K562 (cell line): ENCODE measurements at regions not wholly inside any gene's neighbourhood (a gene's known extent, or its start where the extent isn't known, plus 50 kb on each side); places are given as distances from the start of the nearest gene placed in this dataset.

Experiments used
- ATAC-seq: fragments of 200-7000 bp; cut with Tn5 transposase; 3 replicates; pipeline ENCODE4 v1.9.1; 2020; ENCODE audit warnings: moderate library complexity
- BruUV-seq: library from RNA; stranded (reverse); fragments of 400-500 nt; replicated peaks from 2 replicates; lab custom pipeline; 2021; lab: Mats Ljungman, UMichigan
- CTCF ChIA-PET: fragments of 300-600 bp; formaldehyde crosslinking; extraction: SDS; loops from one replicate; lab custom pipeline; 2021; ENCODE audit warnings: low intra/inter-chr PET ratio; lab: Yijun Ruan, JAX
- POLR2A ChIA-PET: fragments of 300-600, 350-650 bp; sonication (Branson Sonifier 250); formaldehyde crosslinking; extraction: SDS; loops from one replicate; lab custom pipeline; 2021; ENCODE audit warnings: antibody characterized with exemption, inconsistent platforms; lab: Yijun Ruan, JAX
- DNase-seq, 4 experiments: peaks; one replicate each; pipeline versions ENCODE4 v3.0.0 to v3.0.0-alpha.2; 2011 to 2018; ENCODE audit warnings: low spot score in 3 of 4, mixed read lengths in 3 of 4; ENCODE audit errors: extremely low read depth in 1 of 4
- FAIRE-seq: peaks from 2 replicates; lab custom pipeline; 2011; peaks lifted over from hg19 to GRCh38; lab: Jason Lieb, UNC
- H2AFZ ChIP-seq: 2 replicates; pipeline ENCODE4 v1.6.0; 2011; ENCODE audit warnings: low read depth, low read length, control low read depth, inconsistent platforms
- H3K27ac ChIP-seq: fragments of 200-600 bp; 3 replicates; pipeline ENCODE4 v1.8.0; 2011; ENCODE audit warnings: low read depth, mild to moderate bottlenecking, control low read depth, inconsistent platforms, low read length, moderate library complexity, mixed read lengths; ENCODE audit errors: extremely low read depth
- H3K27me3 ChIP-seq, 2 experiments: fragments of 300-600 bp in 1 of 2; 2 replicates in 1 of 2; 3 replicates in 1 of 2; pipeline versions ENCODE4 v1.6.0 to v1.8.0; 2011; ENCODE audit warnings: inconsistent platforms in 2 of 2, low read length in 2 of 2, mild to moderate bottlenecking in 1 of 2, mixed read lengths in 1 of 2, moderate library complexity in 1 of 2; ENCODE audit not compliant: control insufficient read depth in 2 of 2, insufficient read depth in 2 of 2
- H3K36me3 ChIP-seq: fragments of 300-600 bp; 3 replicates; pipeline ENCODE4 v1.8.0; 2011; ENCODE audit warnings: mild to moderate bottlenecking, low read length, inconsistent platforms; ENCODE audit not compliant: control insufficient read depth, insufficient read depth
- H3K4me1 ChIP-seq, 2 experiments: fragments of 200-600 bp in 1 of 2; replicated peaks in 1 of 2; 2 replicates in 1 of 2; 3 replicates in 1 of 2; pipeline versions ENCODE4 v1.5.1 to v1.8.0; 2011; ENCODE audit warnings: inconsistent platforms in 2 of 2, low read length in 2 of 2, mild to moderate bottlenecking in 1 of 2, mixed read lengths in 1 of 2, moderate library complexity in 1 of 2; ENCODE audit not compliant: control insufficient read depth in 2 of 2, insufficient read depth in 2 of 2
- H3K4me2 ChIP-seq: 2 replicates; pipeline ENCODE4 v1.6.1; 2011; ENCODE audit warnings: low read length, control low read depth, inconsistent platforms, mixed read lengths; ENCODE audit not compliant: insufficient read depth
- H3K4me3 ChIP-seq: fragments of 200-600 bp; sonication (generic), shearing (Covaris generic); 2 replicates; pipeline ENCODE4 v1.5.1; 2016; ENCODE audit warnings: control low read depth, inconsistent platforms
- H3K79me2 ChIP-seq: fragments of 200-600 bp; 3 replicates; pipeline ENCODE4 v1.8.0; 2011; ENCODE audit warnings: low read length, inconsistent platforms; ENCODE audit not compliant: control insufficient read depth, insufficient read depth
- H3K9ac ChIP-seq, 2 experiments: 2 replicates each; pipeline versions ENCODE4 v1.6.0 to v1.6.1; 2011; ENCODE audit warnings: low read depth in 2 of 2, low read length in 2 of 2, control low read depth in 1 of 2, inconsistent platforms in 1 of 2, mild to moderate bottlenecking in 1 of 2, mixed read lengths in 1 of 2; ENCODE audit not compliant: insufficient read depth in 1 of 2
- H3K9me1 ChIP-seq: one replicate; pipeline ENCODE4 v1.6.0; 2011; ENCODE audit warnings: inconsistent platforms, mild to moderate bottlenecking, low read length, moderate library complexity; ENCODE audit not compliant: control insufficient read depth, insufficient read depth
- H3K9me3 ChIP-seq: replicated peaks from 2 replicates; pipeline ENCODE4 v1.5.1; 2011; ENCODE audit warnings: low read depth, low read length, inconsistent platforms; ENCODE audit not compliant: control insufficient read depth, insufficient read depth
- H4K20me1 ChIP-seq: replicated peaks from 2 replicates; pipeline ENCODE4 v1.6.1; 2011; ENCODE audit warnings: low read length, inconsistent platforms, mixed read lengths; ENCODE audit not compliant: control insufficient read depth, insufficient read depth
- CC2D1A ChIP-seq: fragments of 450-650 bp; IDR thresholded peaks from 2 replicates; pipeline ENCODE4 v1.6.1; 2017; ENCODE audit warnings: mild to moderate bottlenecking
- E2F4 ChIP-seq: sonication (generic); formaldehyde crosslinking; IDR thresholded peaks from 2 replicates; pipeline ENCODE4 v1.8.0; 2022; ENCODE audit warnings: mild to moderate bottlenecking, low read depth, missing genetic modification reagents
- PHB2 ChIP-seq: fragments of 450-650 bp; IDR thresholded peaks from 2 replicates; pipeline ENCODE4 v1.6.1; 2017; ENCODE audit warnings: low read depth
- PPARD ChIP-seq: fragments of 250-450 bp; sonication (Bioruptor Pico); IDR thresholded peaks from 2 replicates; pipeline ENCODE4 v1.8.0; 2022; ENCODE audit warnings: inconsistent platforms, mild to moderate bottlenecking, moderate library complexity
- RFX5 ChIP-seq: IDR thresholded peaks from 2 replicates; pipeline ENCODE4 v1.6.1; 2011; ENCODE audit warnings: low read depth, mild to moderate bottlenecking, improper control_type of control experiment, low read length
- SETDB1 ChIP-seq: IDR thresholded peaks from one replicate; pipeline ENCODE4 v1.6.1; 2012; ENCODE audit warnings: low read length, control low read depth, inconsistent platforms
- ZNF444 ChIP-seq: fragments of 250-450 bp; sonication (Bioruptor Pico); IDR thresholded peaks from 2 replicates; pipeline ENCODE4 v1.4.0; 2020; ENCODE audit warnings: mild to moderate bottlenecking, moderate library complexity
- WGBS: fragments of 100-300 bp; shearing (Covaris generic); methylation state at CpG from one replicate; pipeline ENCODE4 v1.1.6; 2016; ENCODE audit warnings: low coverage, mixed read lengths; ENCODE audit not compliant: insufficient coverage; ENCODE audit errors: missing lambda C conversion rate; 5-methylcytosine and 5-hydroxymethylcytosine counted together
- in situ Hi-C: fragments of 300-500 bp; cut with MboI; formaldehyde crosslinking; loops from 4 replicates; pipeline ENCODE4 v1.15.0; 2018; ENCODE audit warnings: inconsistent platforms, mixed read lengths
- intact Hi-C: fragments of 100-400 bp; cut with micrococcal nuclease; formaldehyde crosslinking; loops from 2 replicates; pipeline ENCODE4 v1.14.2; 2022

GRCh38 chr13:33518452-33518851 lies 232.9 kb upstream of the STARD13 start (continued):
- no peak for TF ChIP-seq ZNF444 (CRISPR knock-in tag)
- no peak for TF ChIP-seq CC2D1A
- TF ChIP-seq PHB2, result no peak
- no peak for TF ChIP-seq RFX5

- CTCF ChIA-PET, result no interaction called here
These were observed 234.3 kb upstream of the STARD13 start for GRCh38 chr13:33519561-33520467.

More at GRCh38 chr13:33519561-33520467, 234.3 kb upstream of the STARD13 start:
- intact Hi-C loops, result no loop called here
- FAIRE-seq (no peak), DNase-seq (no peak), ATAC-seq (no peak)
- Histone ChIP-seq H3K9ac (no peak overlapping the region), H2AFZ (no peak overlapping the region), H4K20me1 (no peaks in the 10 kb centered on the region), H3K4me3 (no peak overlapping the region), H3K79me2 (no peaks in the 10 kb centered on the region), H3K4me2 (no peak overlapping the region), H3K27me3 (no peaks in the 10 kb centered on the region), H3K36me3 (no peaks in the 10 kb centered on the region), H3K4me1 (no peaks in the 10 kb centered on the region), H3K9me1 (no peaks in the 10 kb centered on the region), H3K9me3 (no peaks in the 10 kb centered on the region), H3K27ac (no peak overlapping the region)
- 6% methylated on average over 8 of the region's 8 CpGs for WGBS
- POLR2A ChIA-PET, result no interaction called here
- in situ Hi-C loops, result no loop called here
- no peak for TF ChIP-seq E2F4 (CRISPR knock-in tag)
- no peak for TF ChIP-seq SETDB1
- TF ChIP-seq PPARD (CRISPR knock-in tag), result no peak
- BruUV-seq, result no TSS peak
